HepG2 (cell line): ENCODE measurements at regions not wholly inside any gene's neighbourhood (a gene's known extent, or its start where the extent isn't known, plus 50 kb on each side); places are given as distances from the start of the nearest gene placed in this dataset.

Source experiments
- ATAC-seq: fragments of 200-7000 bp; cut with Tn5 transposase; 3 replicates; pipeline ENCODE4 v1.9.1; 2020; ENCODE audit warnings: mild to moderate bottlenecking, moderate library complexity
- BruUV-seq: library from RNA; stranded (reverse); fragments of 400-500 nt; replicated peaks from 2 replicates; lab custom pipeline; 2021; lab: Mats Ljungman, UMichigan
- CTCF ChIA-PET: fragments of 300-600 bp; formaldehyde crosslinking; extraction: SDS; loops from one replicate; lab custom pipeline; 2021; ENCODE audit warnings: low total read pairs, inconsistent platforms, low intra/inter-chr PET ratio; lab: Yijun Ruan, JAX
- POLR2A ChIA-PET: fragments of 350-600 bp; sonication (Branson Sonifier 250); formaldehyde crosslinking; loops from one replicate; lab custom pipeline; 2020; ENCODE audit warnings: antibody characterized with exemption, inconsistent platforms; lab: Yijun Ruan, JAX
- DNase-seq: peaks from one replicate; pipeline ENCODE4 v3.0.0-alpha.2; 2015; ENCODE audit warnings: low spot score
- FAIRE-seq: peaks from 3 replicates; lab custom pipeline; 2011; peaks lifted over from hg19 to GRCh38; lab: Jason Lieb, UNC
- H2AFZ ChIP-seq: one replicate; pipeline ENCODE4 v1.6.1; 2011; ENCODE audit warnings: low read length, inconsistent platforms
- H3K27ac ChIP-seq: fragments of 300-600 bp; 3 replicates; pipeline ENCODE4 v1.8.0; 2011; ENCODE audit warnings: mixed run types, mild to moderate bottlenecking, mixed read lengths, low read length, inconsistent platforms; ENCODE audit not compliant: insufficient read depth; ENCODE audit errors: extremely low read length
- H3K27me3 ChIP-seq, 2 experiments: fragments of 200-600 bp in 1 of 2; 2 replicates in 1 of 2; 3 replicates in 1 of 2; pipeline versions ENCODE4 v1.6.0 to v1.8.0; 2011; ENCODE audit warnings: low read length in 2 of 2, mild to moderate bottlenecking in 2 of 2, moderate library complexity in 2 of 2, inconsistent platforms in 1 of 2; ENCODE audit not compliant: insufficient read depth in 2 of 2, control insufficient read depth in 1 of 2
- H3K36me3 ChIP-seq, 2 experiments: fragments of 200-600 bp in 1 of 2; replicated peaks in 1 of 2; 2 replicates in 1 of 2; 3 replicates in 1 of 2; pipeline versions ENCODE4 v1.5.1 to v1.8.0; 2011; ENCODE audit warnings: low read length in 2 of 2, inconsistent platforms in 1 of 2; ENCODE audit not compliant: insufficient read depth in 2 of 2, control insufficient read depth in 1 of 2
- H3K4me1 ChIP-seq: 2 replicates; pipeline ENCODE4 v1.5.1; 2012; ENCODE audit warnings: low read length, inconsistent platforms; ENCODE audit not compliant: insufficient read depth
- H3K4me2 ChIP-seq: 2 replicates; pipeline ENCODE4 v1.6.0; 2011; ENCODE audit warnings: low read depth, low read length, inconsistent platforms
- H3K4me3 ChIP-seq, 3 experiments: fragments of 200-600 bp in 1 of 3; sonication (generic), shearing (Covaris generic) in 1 of 3; replicated peaks in 1 of 3; 2 replicates each; pipeline ENCODE4 v1.5.1; 2011 to 2016; ENCODE audit warnings: low read length in 3 of 3, inconsistent platforms in 2 of 3, low read depth in 2 of 3, mild to moderate bottlenecking in 2 of 3, control low read depth in 1 of 3, mixed read lengths in 1 of 3; ENCODE audit not compliant: insufficient read depth in 1 of 3
- H3K79me2 ChIP-seq: one replicate; pipeline ENCODE4 v1.6.1; 2011; ENCODE audit warnings: low read length, inconsistent platforms; ENCODE audit not compliant: insufficient read depth
- H3K9ac ChIP-seq: 2 replicates; pipeline ENCODE4 v1.6.0; 2011; ENCODE audit warnings: mild to moderate bottlenecking, low read depth, low read length, inconsistent platforms; ENCODE audit not compliant: insufficient read depth
- H3K9me3 ChIP-seq: 2 replicates; pipeline ENCODE4 v1.5.1; 2012; ENCODE audit warnings: mild to moderate bottlenecking, low read length
- H4K20me1 ChIP-seq: 2 replicates; pipeline ENCODE4 v1.6.0; 2011; ENCODE audit warnings: inconsistent platforms, mild to moderate bottlenecking, low read length, moderate library complexity; ENCODE audit not compliant: insufficient read depth
- FOXK1 ChIP-seq: sonication (generic); formaldehyde crosslinking; IDR thresholded peaks from 2 replicates; pipeline ENCODE4 v1.4.0; 2020; ENCODE audit warnings: low read depth, missing genetic modification reagents, borderline replicate concordance
- MIXL1 ChIP-seq: IDR thresholded peaks from 2 replicates; pipeline ENCODE4 v1.6.1; 2016
- SALL1 ChIP-seq: sonication (generic); formaldehyde crosslinking; IDR thresholded peaks from 2 replicates; pipeline ENCODE4 v1.8.0; 2022; ENCODE audit warnings: mild to moderate bottlenecking, missing genetic modification reagents
- ZBTB37 ChIP-seq: sonication (generic); formaldehyde crosslinking; IDR thresholded peaks from 2 replicates; pipeline ENCODE4 v1.4.0; 2020; ENCODE audit warnings: mild to moderate bottlenecking, missing genetic modification reagents
- ZKSCAN5 ChIP-seq: sonication (generic); formaldehyde crosslinking; IDR thresholded peaks from 2 replicates; pipeline ENCODE4 v1.5.1; 2020; ENCODE audit warnings: mild to moderate bottlenecking, missing genetic modification reagents
- ZNF549 ChIP-seq: sonication (generic); formaldehyde crosslinking; IDR thresholded peaks from 2 replicates; pipeline ENCODE4 v1.5.0; 2020; ENCODE audit warnings: missing genetic modification reagents
- ZNF574 ChIP-seq: sonication (generic); formaldehyde crosslinking; IDR thresholded peaks from 2 replicates; pipeline ENCODE4 v1.4.0; 2020; ENCODE audit warnings: missing genetic modification reagents
- WGBS: methylation state at CpG from one replicate; pipeline ENCODE4 v1.1.6; 2017; ENCODE audit warnings: low lambda C conversion rate; 5-methylcytosine and 5-hydroxymethylcytosine counted together
- in situ Hi-C: cut with HindIII; loops from 2 replicates; pipeline ENCODE4 v1.10.0; 2017; ENCODE audit warnings: low pct_unique_long_range_greater_than_20kb; ENCODE audit not compliant: extremely low pct_ligation_motif_present
- intact Hi-C: fragments of 100-400 bp; cut with micrococcal nuclease; formaldehyde crosslinking; loops from one replicate; pipeline ENCODE4 v1.10.0; 2022; ENCODE audit not compliant: unreplicated experiment

- Histone ChIP-seq H3K79me2 (no peaks in the 10 kb centered on the region), H3K9me3 (no peaks in the 10 kb centered on the region), H3K4me1 (no peaks in the 10 kb centered on the region), H3K9ac (no peak overlapping the region), H3K4me2 (no peak overlapping the region), H3K27me3 (no peaks in the 10 kb centered on the region), H4K20me1 (no peaks in the 10 kb centered on the region), H2AFZ (no peak overlapping the region), H3K27ac (no peak overlapping the region), H3K36me3 (no peaks in the 10 kb centered on the region), H3K4me3 (no peak overlapping the region)
- in situ Hi-C loops (no loop called here), intact Hi-C loops (no loop called here)
- WGBS = 50% methylated on average over 7 of the region's 7 CpGs
- no TSS peak for BruUV-seq
- no peak for ATAC-seq
- no peak for DNase-seq
- FAIRE-seq = no peak
- CTCF ChIA-PET = no interaction called here
- TF ChIP-seq MIXL1 = no peak
- TF ChIP-seq ZNF574 (CRISPR knock-in tag) = no peak
- TF ChIP-seq ZNF549 = no peak
- no peak for TF ChIP-seq ZKSCAN5 (CRISPR knock-in tag)
- TF ChIP-seq SALL1 = no peak
- TF ChIP-seq ZBTB37 = no peak
- TF ChIP-seq FOXK1 (CRISPR knock-in tag) = no peak
- POLR2A ChIA-PET = no interaction called here
These were observed 76.8 kb upstream of the LRIG1 start for GRCh38 chr3:66577426-66578203.
